ENCODE measurements at regions not wholly inside any gene's neighbourhood (a gene's known extent, or its start where the extent isn't known, plus 50 kb on each side); places are given as distances from the start of the nearest gene placed in this dataset.

DNA sequence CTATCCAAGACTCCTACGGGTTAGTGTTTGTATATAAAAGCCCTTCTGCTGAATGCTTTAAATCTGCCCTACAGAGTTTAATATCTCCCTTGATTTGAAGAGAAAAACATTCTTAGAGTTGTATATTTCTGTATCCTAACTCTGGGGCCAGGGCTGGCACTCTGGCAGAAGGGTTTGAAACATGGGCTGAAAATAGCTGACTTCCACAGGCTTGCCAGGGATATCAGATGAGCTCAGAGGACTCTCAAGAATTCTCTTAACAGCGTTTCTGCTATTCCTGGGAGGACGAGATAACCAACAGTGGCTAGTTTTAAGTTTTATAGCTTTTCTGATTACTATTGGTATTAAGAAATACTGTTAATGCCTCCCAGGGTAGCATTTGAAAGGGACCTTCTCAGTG, 127.5 kb downstream of the LIG4 start:
- ChIA-PET CTCF (no interaction called here), POLR2A (no interaction called here)
- Histone ChIP-seq H3K79me2 (ENCODE audit: control insufficient read depth, insufficient read depth, low read length) (no peaks in the 10 kb centered on the region), H3K4me2 (ENCODE audit: insufficient read depth, low read length) (no peak overlapping the region), H3K36me3 (ENCODE audit: control insufficient read depth in 2 of 2, extremely low read depth in 1 of 2, insufficient read depth in 2 of 2, low read length in 2 of 2) (no peaks in the 10 kb centered on the region), H3K9me3 (replicated peaks; ENCODE audit: control insufficient read depth, insufficient read depth, low read length) (no peaks in the 10 kb centered on the region), H3K9ac (replicated peaks; ENCODE audit: extremely low read depth, insufficient read depth, low read length) (no peak overlapping the region), H3K27me3 (ENCODE audit: control insufficient read depth in 2 of 2, insufficient read depth in 2 of 2, low read length in 2 of 2) (no peaks in the 10 kb centered on the region), H3K9me1 (replicated peaks; ENCODE audit: control insufficient read depth, extremely low read depth, insufficient read depth, low read length) (no peaks in the 10 kb centered on the region), H2AFZ (ENCODE audit: low read depth, low read length) (no peak overlapping the region), H3K27ac (ENCODE audit: insufficient read depth, low read depth, low read length) (no peak overlapping the region), H4K20me1 (replicated peaks; ENCODE audit: control insufficient read depth, extremely low read depth, insufficient read depth, low read length) (no peaks in the 10 kb centered on the region), H3K4me1 (ENCODE audit: control insufficient read depth, extremely low read depth, insufficient read depth, low read length) (no peaks in the 10 kb centered on the region), H3K4me3 (replicated peaks in 1 of 3; ENCODE audit: insufficient read depth in 1 of 3, low read depth in 1 of 3, low read length in 3 of 3) (no peak overlapping the region)
- DNase-seq (ENCODE audit: low read depth, low spot score) (no peak), FAIRE-seq (no peak)
- BruUV-seq (replicated peaks) = no TSS peak
- dilution Hi-C loops (cut with MboI; ENCODE audit: extremely low pct_ligation_motif_present, low sequenced_read_pairs) = no loop called here
- intact Hi-C loops (cut with micrococcal nuclease) = no loop called here
- TF ChIP-seq, protein P1, sequence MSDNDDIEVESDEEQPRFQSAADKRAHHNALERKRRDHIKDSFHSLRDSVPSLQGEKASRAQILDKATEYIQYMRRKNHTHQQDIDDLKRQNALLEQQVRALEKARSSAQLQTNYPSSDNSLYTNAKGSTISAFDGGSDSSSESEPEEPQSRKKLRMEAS (IDR thresholded peaks at IDR 0.05; ENCODE audit: insufficient read depth, insufficient read length) = no peak
- no peak for TF ChIP-seq JUN (IDR thresholded peaks at IDR 0.05; ENCODE audit: borderline replicate concordance, insufficient read depth, insufficient read length, low read depth)

DNA sequence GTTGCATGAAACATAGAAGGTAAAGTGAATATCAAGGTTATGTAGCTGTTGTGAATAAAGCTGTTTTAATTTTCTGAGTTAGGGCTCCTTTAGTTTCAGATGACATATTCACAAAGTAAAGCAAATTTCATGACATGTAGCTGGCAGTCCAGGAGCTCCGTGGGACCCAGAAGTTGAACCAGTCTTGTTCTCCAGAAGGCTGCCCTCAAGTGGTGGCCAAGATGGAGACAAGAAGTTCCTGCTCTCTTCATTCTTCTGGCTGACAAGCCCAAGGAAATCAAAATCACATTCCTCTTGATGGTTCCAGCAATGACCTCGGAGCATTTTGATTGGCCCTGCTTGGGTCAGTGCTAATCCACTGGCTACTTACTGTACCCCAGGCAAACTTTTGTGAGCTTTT, 128.7 kb downstream of the LIG4 start:
- ChIA-PET POLR2A (no interaction called here), CTCF (interaction anchor here (1.0 to 1.6 kb wide), 2 partner anchors 875 to 881 kb away, joined by 3 read pairs; no protein-coding TSS in a partner anchor)
- no TSS peak for BruUV-seq (replicated peaks)
- Histone ChIP-seq H3K27ac (ENCODE audit: insufficient read depth, low read depth, low read length) (no peak overlapping the region), H3K9me1 (replicated peaks; ENCODE audit: control insufficient read depth, extremely low read depth, insufficient read depth, low read length) (no peaks in the 10 kb centered on the region), H3K4me3 (replicated peaks in 1 of 3; ENCODE audit: insufficient read depth in 1 of 3, low read depth in 1 of 3, low read length in 3 of 3) (no peak overlapping the region), H3K9ac (replicated peaks; ENCODE audit: extremely low read depth, insufficient read depth, low read length) (no peak overlapping the region), H3K79me2 (ENCODE audit: control insufficient read depth, insufficient read depth, low read length) (no peaks in the 10 kb centered on the region), H3K4me2 (ENCODE audit: insufficient read depth, low read length) (no peak overlapping the region), H4K20me1 (replicated peaks; ENCODE audit: control insufficient read depth, extremely low read depth, insufficient read depth, low read length) (no peaks in the 10 kb centered on the region), H3K36me3 (ENCODE audit: control insufficient read depth in 2 of 2, extremely low read depth in 1 of 2, insufficient read depth in 2 of 2, low read length in 2 of 2) (no peaks in the 10 kb centered on the region), H3K4me1 (ENCODE audit: control insufficient read depth, extremely low read depth, insufficient read depth, low read length) (no peaks in the 10 kb centered on the region), H3K27me3 (ENCODE audit: control insufficient read depth in 2 of 2, insufficient read depth in 2 of 2, low read length in 2 of 2) (no peaks in the 10 kb centered on the region), H3K9me3 (replicated peaks; ENCODE audit: control insufficient read depth, insufficient read depth, low read length) (no peaks in the 10 kb centered on the region), H2AFZ (ENCODE audit: low read depth, low read length) (no peak overlapping the region)
- peak; percentile 1 for DNase-seq (ENCODE audit: low read depth, low spot score)
- intact Hi-C loops (cut with micrococcal nuclease) (no loop called here), dilution Hi-C loops (cut with MboI; ENCODE audit: extremely low pct_ligation_motif_present, low sequenced_read_pairs) (no loop called here)
- TF ChIP-seq POLR2AphosphoS5 (IDR thresholded peaks at IDR 0.05; ENCODE audit: insufficient read depth, low read depth, low read length) (no peak), POLR2A (IDR thresholded peaks at IDR 0.05; ENCODE audit: low read depth, low read length) (no peak), EZH2 (IDR thresholded peaks at IDR 0.05; ENCODE audit: borderline replicate concordance, low read depth, low read length, severe bottlenecking) (no peak), MYC (IDR thresholded peaks at IDR 0.05; ENCODE audit: low read depth, low read length) (no peak), FOS (IDR thresholded peaks at IDR 0.05; ENCODE audit: borderline replicate concordance, insufficient read depth, low read length) (no peak), GATA2 (IDR thresholded peaks at IDR 0.05; ENCODE audit: insufficient read depth, insufficient read length, low read depth, low read length) (no peak), JUN (IDR thresholded peaks at IDR 0.05; ENCODE audit: borderline replicate concordance, insufficient read depth, insufficient read length, low read depth) (no peak)
- TF ChIP-seq, protein P2, sequence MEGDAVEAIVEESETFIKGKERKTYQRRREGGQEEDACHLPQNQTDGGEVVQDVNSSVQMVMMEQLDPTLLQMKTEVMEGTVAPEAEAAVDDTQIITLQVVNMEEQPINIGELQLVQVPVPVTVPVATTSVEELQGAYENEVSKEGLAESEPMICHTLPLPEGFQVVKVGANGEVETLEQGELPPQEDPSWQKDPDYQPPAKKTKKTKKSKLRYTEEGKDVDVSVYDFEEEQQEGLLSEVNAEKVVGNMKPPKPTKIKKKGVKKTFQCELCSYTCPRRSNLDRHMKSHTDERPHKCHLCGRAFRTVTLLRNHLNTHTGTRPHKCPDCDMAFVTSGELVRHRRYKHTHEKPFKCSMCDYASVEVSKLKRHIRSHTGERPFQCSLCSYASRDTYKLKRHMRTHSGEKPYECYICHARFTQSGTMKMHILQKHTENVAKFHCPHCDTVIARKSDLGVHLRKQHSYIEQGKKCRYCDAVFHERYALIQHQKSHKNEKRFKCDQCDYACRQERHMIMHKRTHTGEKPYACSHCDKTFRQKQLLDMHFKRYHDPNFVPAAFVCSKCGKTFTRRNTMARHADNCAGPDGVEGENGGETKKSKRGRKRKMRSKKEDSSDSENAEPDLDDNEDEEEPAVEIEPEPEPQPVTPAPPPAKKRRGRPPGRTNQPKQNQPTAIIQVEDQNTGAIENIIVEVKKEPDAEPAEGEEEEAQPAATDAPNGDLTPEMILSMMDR (IDR thresholded peaks at IDR 0.05; ENCODE audit: extremely low read depth in 1 of 2, insufficient read depth in 1 of 2, low read depth in 1 of 2, low read length in 2 of 2) = peak in 1 of 2 donors; percentile 22
- TF ChIP-seq, protein P1 (IDR thresholded peaks at IDR 0.05; ENCODE audit: insufficient read depth, insufficient read length) = no peak
- no peak for FAIRE-seq
